ENCODE measurements at regions not wholly inside any gene's neighbourhood (a gene's known extent, or its start where the extent isn't known, plus 50 kb on each side); places are given as distances from the start of the nearest gene placed in this dataset.

GRCh38 chrX:69362856-69363255 lies 141.3 kb upstream of the NALF2 start:
- DNase-seq = no peak

- no peak for DNase-seq
These were observed 141.8 kb upstream of the NALF2 start for GRCh38 chrX:69362354-69362753.

- DNase-seq = no peak
These were observed 142.7 kb upstream of the NALF2 start for GRCh38 chrX:69361311-69361845.

- DNase-seq = no peak
These were observed 146.8 kb upstream of the NALF2 start for GRCh38 chrX:69357317-69357716.

- DNase-seq = no peak
These were observed 159.6 kb upstream of the PJA1 start for GRCh38 chrX:69324851-69325250.

DNA sequence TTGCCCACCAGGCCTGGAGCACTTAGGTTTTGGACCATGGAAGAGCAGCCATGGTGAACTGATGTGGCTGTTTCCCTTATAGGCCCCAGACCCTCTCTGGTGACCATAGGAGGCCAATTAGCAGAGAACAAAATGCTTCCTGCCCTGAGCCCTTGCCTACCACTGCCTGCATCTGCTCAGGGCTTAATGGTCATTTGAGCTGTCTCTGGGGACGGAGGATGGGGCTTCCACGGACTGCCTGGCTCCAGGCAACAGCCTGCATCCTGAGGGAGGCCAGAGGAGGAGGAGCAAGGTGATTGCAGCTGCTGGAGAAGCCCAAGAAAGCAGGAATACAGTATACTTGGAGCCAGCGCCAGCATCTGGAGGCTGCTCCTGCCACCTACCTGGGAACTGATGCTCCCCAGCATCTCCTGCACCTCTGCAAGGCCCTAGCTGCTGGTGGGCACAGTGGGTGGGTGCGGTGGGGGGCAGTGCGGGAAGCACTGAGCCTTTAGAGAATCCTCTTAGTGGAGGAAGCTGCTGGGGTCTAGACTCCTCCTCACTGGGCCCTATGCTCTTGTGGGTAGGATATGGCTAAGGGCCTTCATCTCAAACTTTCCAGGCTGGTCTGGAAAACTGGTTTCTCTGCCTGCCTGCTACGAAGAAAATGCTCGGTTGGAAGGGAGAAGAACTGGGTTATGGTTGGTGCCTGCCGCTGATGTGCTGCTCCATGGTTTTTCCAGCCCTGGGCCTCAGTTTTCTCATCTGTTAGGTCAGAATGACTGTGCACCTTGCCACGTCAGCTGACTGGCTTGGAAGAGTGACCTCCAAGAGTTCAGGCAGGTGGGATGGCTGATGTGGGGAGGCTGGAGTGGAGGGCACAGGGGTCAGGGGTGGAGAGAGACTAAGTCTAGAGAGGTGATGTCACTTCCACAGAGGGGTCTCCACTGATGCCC lies 158.8 kb upstream of the PJA1 start:
- DNase-seq = no peak

DNA sequence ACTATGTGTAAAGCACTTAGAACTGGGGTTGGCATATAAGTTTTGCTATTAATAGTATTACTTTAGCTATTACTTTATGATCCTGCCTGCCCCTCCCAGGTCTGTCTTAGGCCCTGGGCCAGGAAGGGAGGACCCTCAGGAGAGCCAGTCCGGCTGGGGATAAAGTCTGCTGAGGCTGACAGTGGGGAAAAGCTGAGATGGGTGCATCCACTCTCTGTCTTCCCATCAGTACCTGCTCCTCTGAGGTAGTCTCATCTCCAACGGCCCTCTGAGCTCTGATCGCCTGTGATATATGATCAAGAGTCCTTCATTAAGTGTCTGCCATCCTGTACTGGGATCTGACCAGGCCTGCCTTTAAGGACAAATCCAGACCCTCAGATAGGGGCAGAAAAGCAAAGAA lies 156.5 kb upstream of the PJA1 start:
- no peak for DNase-seq

- DNase-seq = no peak
These were observed 155.9 kb upstream of the PJA1 start for GRCh38 chrX:69321006-69321655.

DNA sequence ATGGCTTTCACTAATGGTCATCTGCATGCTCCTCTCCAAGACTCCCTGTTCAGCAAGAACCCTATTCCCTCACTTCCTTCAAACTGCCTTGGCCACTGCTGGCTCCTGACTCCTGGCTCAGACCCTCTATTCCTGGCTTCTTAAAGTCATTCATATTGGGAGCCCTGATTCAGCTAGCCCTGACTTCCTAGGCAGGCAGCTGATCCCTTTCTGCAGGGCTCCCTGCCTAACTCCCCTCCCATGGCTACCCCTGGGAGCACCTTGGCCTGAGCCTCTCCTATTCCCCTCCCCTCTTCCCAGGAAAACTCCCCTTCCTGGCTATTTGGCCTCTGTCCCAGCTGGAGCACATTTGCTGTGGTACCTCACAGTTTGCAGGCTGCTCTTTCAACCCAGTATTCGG lies 154.9 kb upstream of the PJA1 start:
- no peak for DNase-seq

DNA sequence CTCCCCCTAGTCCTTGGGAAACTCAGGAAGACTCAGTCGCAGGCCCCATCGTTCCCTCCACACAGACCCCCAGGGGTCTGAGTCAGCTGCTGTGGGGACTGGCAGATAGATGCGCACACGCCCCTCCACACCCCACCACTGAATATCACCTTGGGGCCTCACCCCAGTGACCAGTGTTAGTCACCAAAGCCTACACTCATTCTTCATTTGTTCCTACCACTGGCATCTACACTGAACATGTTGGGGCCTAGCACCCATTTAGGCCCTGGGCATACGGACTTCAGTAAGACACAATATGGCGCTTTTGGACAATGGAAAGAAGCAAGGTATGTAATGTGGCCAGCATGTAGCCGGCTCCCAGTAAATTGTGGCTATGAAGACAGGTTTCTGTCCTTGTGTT lies 154.1 kb upstream of the PJA1 start:
- DNase-seq = no peak

DNA sequence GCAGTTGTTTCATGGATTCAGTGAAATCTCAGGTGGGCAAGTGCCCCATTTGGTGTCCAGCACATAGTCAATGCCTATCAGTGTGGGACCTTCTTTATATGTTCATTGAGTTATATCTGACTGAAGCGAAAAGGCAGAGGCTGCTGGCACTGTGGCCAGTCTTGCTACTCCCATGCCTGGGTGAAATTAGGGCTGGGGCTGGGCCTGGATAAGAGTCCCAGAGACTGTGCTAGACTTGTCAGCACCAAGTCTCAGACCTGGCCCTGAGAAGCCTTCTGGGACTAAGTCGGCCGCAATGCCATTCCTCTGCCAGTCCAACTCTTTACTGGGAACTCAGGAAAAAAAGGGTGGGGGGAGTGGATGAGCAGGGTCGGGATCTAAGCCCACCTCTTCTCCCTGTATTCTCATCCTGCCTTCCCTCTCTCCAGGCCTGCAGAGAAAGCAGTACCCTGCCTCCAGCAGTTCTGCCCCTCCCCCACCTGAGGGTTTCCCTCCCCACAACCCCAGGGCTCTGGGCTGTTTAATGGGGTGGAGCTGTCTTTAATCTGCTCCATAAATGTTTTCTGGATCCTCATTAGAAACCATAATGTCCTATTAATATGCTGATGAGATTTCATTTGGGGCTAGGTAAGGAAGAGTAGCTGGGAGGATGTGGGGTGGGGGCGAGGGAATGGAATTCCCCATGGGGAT lies 153.5 kb upstream of the PJA1 start:
- no peak for DNase-seq

- DNase-seq = no peak
These were observed 152.5 kb upstream of the PJA1 start for GRCh38 chrX:69317721-69318120.

DNA sequence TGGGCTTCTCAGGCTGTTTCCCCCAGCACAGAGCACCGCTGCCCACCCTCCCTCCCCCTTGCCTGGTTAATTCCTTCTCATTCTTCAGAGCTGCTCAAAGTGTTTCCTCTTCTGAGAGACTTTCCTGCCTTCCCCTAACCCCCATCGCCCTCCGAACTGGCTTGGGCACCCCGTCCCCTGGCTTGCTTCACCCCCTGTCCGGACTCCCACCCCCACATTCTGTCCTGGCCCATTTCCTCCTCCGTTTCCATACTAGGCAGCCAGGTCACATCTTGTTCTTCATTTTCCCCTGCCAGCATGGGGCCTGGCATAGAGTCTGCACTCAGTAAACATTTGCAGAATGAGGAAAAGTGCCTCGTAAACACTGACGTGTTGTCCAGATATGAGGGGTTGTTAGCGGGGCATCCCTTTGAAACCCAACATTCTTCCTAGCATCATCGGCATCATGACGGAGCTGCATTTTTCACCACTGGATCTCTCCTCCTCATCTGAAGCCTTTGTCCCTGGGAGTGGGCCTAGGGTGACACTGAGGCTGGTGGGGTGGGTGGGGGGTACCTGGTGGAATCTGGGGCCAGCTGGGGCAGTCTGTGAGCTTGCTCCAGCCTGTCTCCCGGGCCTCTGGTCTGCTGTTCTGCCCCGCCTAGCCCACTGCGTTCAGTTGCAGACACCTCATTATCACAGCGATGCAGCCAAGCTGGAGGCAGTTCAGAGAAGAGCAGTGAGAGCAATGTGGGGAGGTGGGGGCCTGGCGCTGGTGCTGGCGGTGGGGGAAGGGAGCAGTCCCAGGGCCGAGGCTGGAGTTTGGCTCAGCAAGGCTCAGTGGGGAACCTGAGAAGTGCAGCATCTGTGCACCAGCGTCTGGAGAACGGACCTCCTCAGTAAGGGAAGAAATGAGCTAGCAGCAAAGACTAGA lies 149.4 kb upstream of the PJA1 start:
- no peak for DNase-seq

- DNase-seq = no peak
These were observed 148.5 kb upstream of the PJA1 start for GRCh38 chrX:69313617-69314290.

GRCh38 chrX:69311936-69312670 lies 146.8 kb upstream of the PJA1 start:
- DNase-seq = no peak

GRCh38 chrX:69309074-69309792 lies 144.0 kb upstream of the PJA1 start:
- peak; percentile 30 for DNase-seq

- DNase-seq = no peak
These were observed 142.5 kb upstream of the PJA1 start for GRCh38 chrX:69307756-69308155.

GRCh38 chrX:69307029-69307428 lies 141.8 kb upstream of the PJA1 start:
- no peak for DNase-seq

DNA sequence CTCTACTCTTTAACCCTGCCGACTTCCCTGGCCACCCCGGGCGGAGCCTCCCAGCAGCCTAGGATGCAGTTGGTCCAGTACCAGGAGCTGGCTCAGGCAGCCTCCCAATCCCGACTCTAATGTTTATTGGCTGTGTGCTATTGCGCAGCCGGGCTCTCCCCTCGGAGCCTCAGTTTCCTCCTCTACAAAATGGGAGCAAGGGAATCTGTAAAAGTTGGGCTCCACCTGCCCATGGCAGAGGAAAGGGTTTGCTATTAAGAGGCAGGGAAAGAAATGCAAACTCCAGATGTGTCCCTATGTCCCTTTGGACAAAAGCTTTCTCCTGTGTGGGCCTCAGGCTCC lies 140.8 kb upstream of the PJA1 start:
- DNase-seq = no peak

- no peak for DNase-seq
These were observed 140.2 kb upstream of the PJA1 start for GRCh38 chrX:69305333-69306062.
